ENCODE measurements at regions not wholly inside any gene's neighbourhood (a gene's known extent, or its start where the extent isn't known, plus 50 kb on each side); places are given as distances from the start of the nearest gene placed in this dataset.

GRCh38 chr1:227450489-227450888, 112.9 kb upstream of the ZNF678 start:
- TF ChIP-seq CTCF (IDR thresholded peaks at IDR 0.05) (no peak), POLR2A (IDR thresholded peaks at IDR 0.05) (no peak), EP300 (IDR thresholded peaks at IDR 0.05) (no peak), POLR2AphosphoS5 (IDR thresholded peaks at IDR 0.05) (no peak)

All from sigmoid colon (tissue), 4 donors.